IMR-90 (cell line): ENCODE measurements at regions not wholly inside any gene's neighbourhood (a gene's known extent, or its start where the extent isn't known, plus 50 kb on each side); places are given as distances from the start of the nearest gene placed in this dataset.

ENCODE experiments used
- ATAC-seq: fragments of 200-7000 bp; cut with Tn5 transposase; 2 replicates; pipeline ENCODE4 v1.9.1; 2020; ENCODE audit warnings: low read depth, mild to moderate bottlenecking, moderate library complexity
- BruUV-seq: library from RNA; stranded (reverse); fragments of 400-500 nt; replicated peaks from 2 replicates; lab custom pipeline; 2021; lab: Mats Ljungman, UMichigan
- CTCF ChIA-PET: fragments of 300-600 bp; formaldehyde crosslinking; extraction: SDS; loops from one replicate; lab custom pipeline; 2021; ENCODE audit warnings: antibody characterized with exemption; lab: Yijun Ruan, JAX
- POLR2A ChIA-PET: fragments of 300-600 bp; sonication (Branson Sonifier 250); formaldehyde crosslinking; loops from one replicate; lab custom pipeline; 2022; ENCODE audit warnings: antibody characterized with exemption; ENCODE audit not compliant: unreplicated experiment; lab: Charles Lee
- DNase-seq: peaks from one replicate; pipeline ENCODE4 v3.0.0; 2013
- H2AFZ ChIP-seq: replicated peaks from 2 replicates; pipeline ENCODE3; 2013; ENCODE audit warnings: low read length, mild to moderate bottlenecking; ENCODE audit not compliant: poor library complexity
- H2AK5ac ChIP-seq: 2 replicates; pipeline ENCODE4 v1.6.1; 2013; ENCODE audit warnings: low read depth, low read length, inconsistent platforms
- H2AK9ac ChIP-seq: replicated peaks from 2 replicates; pipeline ENCODE3; 2013; ENCODE audit warnings: mild to moderate bottlenecking, low read depth, low read length, moderate library complexity; ENCODE audit not compliant: poor library complexity
- H2BK120ac ChIP-seq: 2 replicates; pipeline ENCODE4 v1.6.1; 2013; ENCODE audit warnings: low read depth, low read length, inconsistent platforms
- H2BK15ac ChIP-seq: 3 replicates; pipeline ENCODE4 v1.6.1; 2013; ENCODE audit warnings: low read depth, low read length, inconsistent platforms
- H2BK20ac ChIP-seq: 2 replicates; pipeline ENCODE4 v1.6.1; 2013; ENCODE audit warnings: low read depth, mild to moderate bottlenecking, inconsistent platforms, low read length, moderate library complexity
- H2BK5ac ChIP-seq: 2 replicates; pipeline ENCODE4 v1.6.1; 2013; ENCODE audit warnings: mild to moderate bottlenecking, low read depth, low read length, inconsistent platforms; ENCODE audit not compliant: poor library complexity, severe bottlenecking
- H3K14ac ChIP-seq: replicated peaks from 2 replicates; pipeline ENCODE4 v1.6.1; 2013; ENCODE audit warnings: low read depth, low read length, inconsistent platforms
- H3K18ac ChIP-seq: 2 replicates; pipeline ENCODE4 v1.6.1; 2013; ENCODE audit warnings: low read depth, low read length, control low read depth
- H3K23ac ChIP-seq: 2 replicates; pipeline ENCODE4 v1.6.1; 2013; ENCODE audit warnings: low read depth, low read length, inconsistent platforms
- H3K27ac ChIP-seq: 2 replicates; pipeline ENCODE4 v1.5.1; 2013; ENCODE audit warnings: mild to moderate bottlenecking, control low read depth, low read length; ENCODE audit not compliant: insufficient read depth
- H3K27me3 ChIP-seq: 2 replicates; pipeline ENCODE4 v1.6.1; 2013; ENCODE audit warnings: low read length; ENCODE audit not compliant: control insufficient read depth, insufficient read depth
- H3K36me3 ChIP-seq: 2 replicates; pipeline ENCODE4 v1.6.1; 2013; ENCODE audit warnings: low read length, mixed read lengths; ENCODE audit not compliant: control insufficient read depth, insufficient read depth
- H3K4ac ChIP-seq: 2 replicates; pipeline ENCODE4 v1.6.1; 2013; ENCODE audit warnings: low read depth, low read length, inconsistent platforms
- H3K4me1 ChIP-seq: 2 replicates; pipeline ENCODE4 v1.6.1; 2013; ENCODE audit warnings: low read length, mixed read lengths; ENCODE audit not compliant: control insufficient read depth, insufficient read depth
- H3K4me2 ChIP-seq: 2 replicates; pipeline ENCODE4 v1.6.1; 2013; ENCODE audit warnings: low read depth, mild to moderate bottlenecking, control low read depth, low read length, moderate library complexity
- H3K4me3 ChIP-seq: 2 replicates; pipeline ENCODE4 v1.5.1; 2013; ENCODE audit warnings: low read depth, mild to moderate bottlenecking, control low read depth, low read length, moderate library complexity; ENCODE audit not compliant: insufficient read depth
- H3K56ac ChIP-seq: 2 replicates; pipeline ENCODE4 v1.6.1; 2013; ENCODE audit warnings: low read length, inconsistent platforms; ENCODE audit not compliant: insufficient read depth; ENCODE audit errors: extremely low read depth
- H3K79me1 ChIP-seq, 2 experiments: 2 replicates each; pipeline ENCODE4 v1.6.1; 2013; ENCODE audit warnings: low read length in 2 of 2, inconsistent platforms in 1 of 2, low read depth in 1 of 2
- H3K9ac ChIP-seq: 2 replicates; pipeline ENCODE4 v1.6.1; 2013; ENCODE audit warnings: low read depth, low read length, control low read depth
- H3K9me1 ChIP-seq: 2 replicates; pipeline ENCODE4 v1.6.1; 2013; ENCODE audit warnings: low read length, inconsistent platforms; ENCODE audit not compliant: insufficient read depth
- H3K9me3 ChIP-seq: 2 replicates; pipeline ENCODE4 v1.6.1; 2013; ENCODE audit warnings: low read length; ENCODE audit not compliant: control insufficient read depth, insufficient read depth
- H4K20me1 ChIP-seq: 2 replicates; pipeline ENCODE4 v1.6.1; 2013; ENCODE audit warnings: low read length, inconsistent platforms; ENCODE audit not compliant: insufficient read depth
- H4K5ac ChIP-seq: 2 replicates; pipeline ENCODE4 v1.6.1; 2013; ENCODE audit warnings: mild to moderate bottlenecking, low read depth, low read length, control low read depth
- H4K8ac ChIP-seq, 2 experiments: 2 replicates each; pipeline ENCODE4 v1.6.1; 2013; ENCODE audit warnings: low read depth in 2 of 2, low read length in 2 of 2, control low read depth in 1 of 2, inconsistent platforms in 1 of 2
- H4K91ac ChIP-seq: 2 replicates; pipeline ENCODE4 v1.6.1; 2013; ENCODE audit warnings: low read depth, low read length, inconsistent platforms; ENCODE audit not compliant: insufficient read depth
- BHLHE40 ChIP-seq: fragments of 150-350 bp; IDR thresholded peaks from 2 replicates; pipeline ENCODE4 v1.6.1; 2016; ENCODE audit warnings: mild to moderate bottlenecking, low read depth, low read length
- CEBPB ChIP-seq: IDR thresholded peaks from 2 replicates; pipeline ENCODE4 v1.6.1; 2012; ENCODE audit warnings: low read depth, low read length, improper control_type of control experiment
- CHD1 ChIP-seq: IDR thresholded peaks from 2 replicates; pipeline ENCODE4 v1.6.1; 2012; ENCODE audit warnings: low read depth, low read length, improper control_type of control experiment
- MAFK ChIP-seq: IDR thresholded peaks from 2 replicates; pipeline ENCODE4 v1.6.1; 2012; ENCODE audit warnings: low read depth, low read length, improper control_type of control experiment
- MAZ ChIP-seq: IDR thresholded peaks from 2 replicates; pipeline ENCODE4 v1.6.1; 2012; ENCODE audit warnings: low read depth, mild to moderate bottlenecking, low read length, improper control_type of control experiment, moderate library complexity, borderline replicate concordance
- MXI1 ChIP-seq: IDR thresholded peaks from 2 replicates; pipeline ENCODE4 v1.6.1; 2012; ENCODE audit warnings: low read depth, mild to moderate bottlenecking, low read length, moderate library complexity, borderline replicate concordance
- POLR2A ChIP-seq: IDR thresholded peaks from 2 replicates; pipeline ENCODE4 v1.6.1; 2012; ENCODE audit warnings: mild to moderate bottlenecking, low read depth, low read length
- RAD21 ChIP-seq: IDR thresholded peaks from 2 replicates; pipeline ENCODE4 v1.6.1; 2012; ENCODE audit warnings: low read length, improper control_type of control experiment
- RCOR1 ChIP-seq: IDR thresholded peaks from 2 replicates; pipeline ENCODE4 v1.6.1; 2012; ENCODE audit warnings: mild to moderate bottlenecking, low read length, improper control_type of control experiment; ENCODE audit not compliant: insufficient replicate concordance
- RFX5 ChIP-seq: IDR thresholded peaks from 2 replicates; pipeline ENCODE4 v1.8.0; 2012; ENCODE audit warnings: low read depth, mild to moderate bottlenecking, low read length, moderate library complexity
- SMC3 ChIP-seq: fragments of 150-350 bp; IDR thresholded peaks from 2 replicates; pipeline ENCODE4 v1.6.1; 2016; ENCODE audit warnings: low read depth, mild to moderate bottlenecking, antibody characterized with exemption, low read length, moderate library complexity
- WGBS, 2 experiments: methylation state at CpG; one replicate each; pipeline versions ENCODE4 v1.1.5 to v1.1.7; 2013; ENCODE audit warnings: missing lambda C conversion rate in 2 of 2; ENCODE audit not compliant: insufficient read length in 1 of 2; ENCODE audit errors: extremely low coverage in 2 of 2; 5-methylcytosine and 5-hydroxymethylcytosine counted together
- dilution Hi-C: fragments of 300-500 bp; cut with HindIII; formaldehyde crosslinking; loops from one replicate; pipeline ENCODE4 v1.14.3; 2018; ENCODE audit warnings: low sequenced_read_pairs; ENCODE audit not compliant: unreplicated experiment
- in situ Hi-C: fragments of 300-500 bp; cut with MboI; formaldehyde crosslinking; loops from 3 replicates; pipeline ENCODE4 v1.14.3; 2019; ENCODE audit warnings: low sequenced_read_pairs, inconsistent platforms, mixed read lengths
- intact Hi-C: fragments of 100-400 bp; cut with micrococcal nuclease; formaldehyde crosslinking; loops from 2 replicates; pipeline ENCODE4 v1.10.0; 2022
- TF ChIP-seq, protein P1 (sequence below): fragments of 150-350 bp; IDR thresholded peaks from 2 replicates; pipeline ENCODE4 v1.6.1; 2017; ENCODE audit warnings: mild to moderate bottlenecking, antibody characterized with exemption, low read length, low read depth
- TF ChIP-seq, protein P2 (sequence below): fragments of 150-350 bp; IDR thresholded peaks from 2 replicates; pipeline ENCODE4 v1.6.1; 2016; ENCODE audit warnings: low read depth, mild to moderate bottlenecking, low read length, moderate library complexity, borderline replicate concordance
- TF ChIP-seq, protein P3 (sequence below): conservative IDR thresholded peaks from 2 replicates; pipeline ENCODE4 v1.5.1; 2012; ENCODE audit warnings: mild to moderate bottlenecking, low read depth, low read length, improper control_type of control experiment

DNA sequence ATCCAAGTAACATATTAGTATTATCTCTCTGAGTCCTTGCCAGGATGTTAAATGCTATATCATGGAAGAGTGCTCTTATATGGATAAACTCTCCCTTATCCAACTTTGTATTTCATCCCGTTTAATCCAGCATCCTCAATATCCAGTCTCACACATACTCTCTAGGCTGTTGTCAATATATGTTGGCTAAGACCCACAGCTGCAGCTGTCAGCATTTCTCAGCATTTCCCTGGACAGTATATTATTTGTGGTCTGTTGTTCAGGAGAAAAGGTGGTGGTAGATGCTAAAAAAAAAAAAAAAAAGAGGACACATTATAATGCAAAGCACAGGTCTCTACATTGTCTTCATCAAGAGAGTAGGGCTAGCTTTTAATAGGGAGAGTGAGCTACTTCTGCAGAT lies 1368.0 kb upstream of the ZEB2 start:
- in situ Hi-C loops = no loop called here

More for the DNA sequence above, 1368.0 kb upstream of the ZEB2 start:
- no peak overlapping the region for H2BK15ac ChIP-seq
- WGBS, 2 experiments = no CpG with 5 or more reads among the region's 1 CpG
- H3K23ac ChIP-seq = no peak overlapping the region
- H4K91ac ChIP-seq = no peak overlapping the region
- H4K5ac ChIP-seq = no peak overlapping the region
- dilution Hi-C loops (no loop called here), intact Hi-C loops (no loop called here)
- H3K27ac ChIP-seq = no peak overlapping the region
- no peak overlapping the region for H3K18ac ChIP-seq
- H3K9me1 ChIP-seq = no peaks in the 10 kb centered on the region
- DNase-seq = no peak
- POLR2A ChIA-PET = no interaction called here
- H3K4ac ChIP-seq = no peak overlapping the region
- no peak overlapping the region for H2AK5ac ChIP-seq
- no peak overlapping the region for H4K8ac ChIP-seq
- H3K4me1 ChIP-seq = no peaks in the 10 kb centered on the region
- no peak for TF ChIP-seq MAFK
- no peak for TF ChIP-seq CEBPB
- no peak for TF ChIP-seq MAZ
- TF ChIP-seq RCOR1 = no peak
- no peak for TF ChIP-seq POLR2A
- TF ChIP-seq BHLHE40 = no peak
- TF ChIP-seq MXI1 = no peak
- TF ChIP-seq RAD21 = no peak
- TF ChIP-seq, protein P1, sequence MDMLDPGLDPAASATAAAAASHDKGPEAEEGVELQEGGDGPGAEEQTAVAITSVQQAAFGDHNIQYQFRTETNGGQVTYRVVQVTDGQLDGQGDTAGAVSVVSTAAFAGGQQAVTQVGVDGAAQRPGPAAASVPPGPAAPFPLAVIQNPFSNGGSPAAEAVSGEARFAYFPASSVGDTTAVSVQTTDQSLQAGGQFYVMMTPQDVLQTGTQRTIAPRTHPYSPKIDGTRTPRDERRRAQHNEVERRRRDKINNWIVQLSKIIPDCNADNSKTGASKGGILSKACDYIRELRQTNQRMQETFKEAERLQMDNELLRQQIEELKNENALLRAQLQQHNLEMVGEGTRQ = no peak
- TF ChIP-seq, protein P2, sequence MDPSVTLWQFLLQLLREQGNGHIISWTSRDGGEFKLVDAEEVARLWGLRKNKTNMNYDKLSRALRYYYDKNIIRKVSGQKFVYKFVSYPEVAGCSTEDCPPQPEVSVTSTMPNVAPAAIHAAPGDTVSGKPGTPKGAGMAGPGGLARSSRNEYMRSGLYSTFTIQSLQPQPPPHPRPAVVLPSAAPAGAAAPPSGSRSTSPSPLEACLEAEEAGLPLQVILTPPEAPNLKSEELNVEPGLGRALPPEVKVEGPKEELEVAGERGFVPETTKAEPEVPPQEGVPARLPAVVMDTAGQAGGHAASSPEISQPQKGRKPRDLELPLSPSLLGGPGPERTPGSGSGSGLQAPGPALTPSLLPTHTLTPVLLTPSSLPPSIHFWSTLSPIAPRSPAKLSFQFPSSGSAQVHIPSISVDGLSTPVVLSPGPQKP = no peak
- TF ChIP-seq SMC3 = no peak
- TF ChIP-seq, protein P3, sequence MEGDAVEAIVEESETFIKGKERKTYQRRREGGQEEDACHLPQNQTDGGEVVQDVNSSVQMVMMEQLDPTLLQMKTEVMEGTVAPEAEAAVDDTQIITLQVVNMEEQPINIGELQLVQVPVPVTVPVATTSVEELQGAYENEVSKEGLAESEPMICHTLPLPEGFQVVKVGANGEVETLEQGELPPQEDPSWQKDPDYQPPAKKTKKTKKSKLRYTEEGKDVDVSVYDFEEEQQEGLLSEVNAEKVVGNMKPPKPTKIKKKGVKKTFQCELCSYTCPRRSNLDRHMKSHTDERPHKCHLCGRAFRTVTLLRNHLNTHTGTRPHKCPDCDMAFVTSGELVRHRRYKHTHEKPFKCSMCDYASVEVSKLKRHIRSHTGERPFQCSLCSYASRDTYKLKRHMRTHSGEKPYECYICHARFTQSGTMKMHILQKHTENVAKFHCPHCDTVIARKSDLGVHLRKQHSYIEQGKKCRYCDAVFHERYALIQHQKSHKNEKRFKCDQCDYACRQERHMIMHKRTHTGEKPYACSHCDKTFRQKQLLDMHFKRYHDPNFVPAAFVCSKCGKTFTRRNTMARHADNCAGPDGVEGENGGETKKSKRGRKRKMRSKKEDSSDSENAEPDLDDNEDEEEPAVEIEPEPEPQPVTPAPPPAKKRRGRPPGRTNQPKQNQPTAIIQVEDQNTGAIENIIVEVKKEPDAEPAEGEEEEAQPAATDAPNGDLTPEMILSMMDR = no peak
- TF ChIP-seq RFX5 = no peak
- TF ChIP-seq CHD1 = no peak
- H3K14ac ChIP-seq = no peak overlapping the region
- H3K27me3 ChIP-seq = no peaks in the 10 kb centered on the region
- H3K9ac ChIP-seq = no peak overlapping the region
- H2AK9ac ChIP-seq = no peak overlapping the region
- no peaks in the 10 kb centered on the region for H3K9me3 ChIP-seq
- no peak overlapping the region for H2BK120ac ChIP-seq
- BruUV-seq = no TSS peak
- no peak overlapping the region for H2BK20ac ChIP-seq
- no peaks in the 10 kb centered on the region for H4K20me1 ChIP-seq
- H3K79me1 ChIP-seq = no peaks in the 10 kb centered on the region
- CTCF ChIA-PET = no interaction called here
- ATAC-seq = no peak
- H3K56ac ChIP-seq = no peak overlapping the region
- H2BK5ac ChIP-seq = no peak overlapping the region
- no peaks in the 10 kb centered on the region for H3K36me3 ChIP-seq
- H3K4me2 ChIP-seq = no peak overlapping the region
- no peak overlapping the region for H2AFZ ChIP-seq
- no peak overlapping the region for H3K4me3 ChIP-seq
